ENCODE measurements at regions not wholly inside any gene's neighbourhood (a gene's known extent, or its start where the extent isn't known, plus 50 kb on each side); places are given as distances from the start of the nearest gene placed in this dataset.

GRCh38 chr3:188037965-188038581, 115.9 kb upstream of the LPP start:
- DNase-seq (ENCODE audit: low read depth in 3 of 3), result no peak

- DNase-seq (ENCODE audit: low read depth in 3 of 3), result no peak
Observed at GRCh38 chr3:188041193-188041592, 112.8 kb upstream of the LPP start.

GRCh38 chr3:188041895-188042294, 112.1 kb upstream of the LPP start:
- DNase-seq (ENCODE audit: low read depth in 3 of 3), result no peak

- no peak for DNase-seq (ENCODE audit: low read depth in 3 of 3)
Observed at GRCh38 chr3:188042466-188042865, 111.5 kb upstream of the LPP start.

GRCh38 chr3:188043891-188044290, 110.1 kb upstream of the LPP start:
- DNase-seq (ENCODE audit: low read depth in 3 of 3), result no peak

GRCh38 chr3:188046561-188047211, 107.3 kb upstream of the LPP start:
- DNase-seq (ENCODE audit: low read depth in 3 of 3), result no peak

GRCh38 chr3:188047536-188047935, 106.4 kb upstream of the LPP start:
- DNase-seq (ENCODE audit: low read depth in 3 of 3), result no peak

- DNase-seq (ENCODE audit: low read depth in 3 of 3), result peak in 1 of 3 experiments; percentile 13
Observed at GRCh38 chr3:188049606-188050530, 104.1 kb upstream of the LPP start.

- no peak for DNase-seq (ENCODE audit: low read depth in 3 of 3)
Observed at GRCh38 chr3:188051801-188052168, 102.2 kb upstream of the LPP start.

GRCh38 chr3:188052169-188053035, 101.6 kb upstream of the LPP start:
- no peak for DNase-seq (ENCODE audit: low read depth in 3 of 3)

- no peak for DNase-seq (ENCODE audit: low read depth in 3 of 3)
Observed at GRCh38 chr3:188053036-188053340, 101.0 kb upstream of the LPP start.

- DNase-seq (ENCODE audit: low read depth in 3 of 3), result no peak
Observed at GRCh38 chr3:188053710-188054380, 100.1 kb upstream of the LPP start.

- DNase-seq (ENCODE audit: low read depth in 3 of 3), result no peak
Observed at GRCh38 chr3:188054541-188054940, 99.4 kb upstream of the LPP start.

GRCh38 chr3:188055388-188055787, 98.6 kb upstream of the LPP start:
- DNase-seq (ENCODE audit: low read depth in 3 of 3), result no peak

GRCh38 chr3:188057124-188057523, 96.8 kb upstream of the LPP start:
- DNase-seq (ENCODE audit: low read depth in 3 of 3), result no peak

- no peak for DNase-seq (ENCODE audit: low read depth in 3 of 3)
Observed at GRCh38 chr3:188058569-188059184, 95.3 kb upstream of the LPP start.

GRCh38 chr3:188059351-188059750, 94.6 kb upstream of the LPP start:
- no peak for DNase-seq (ENCODE audit: low read depth in 3 of 3)

GRCh38 chr3:188060264-188060835, 93.6 kb upstream of the LPP start:
- DNase-seq (ENCODE audit: low read depth in 3 of 3), result no peak

- peak; percentile 18 to 42 (median 41) for DNase-seq (ENCODE audit: low read depth in 3 of 3)
Observed at GRCh38 chr3:188060840-188061544, 93.0 kb upstream of the LPP start.

- no peak for DNase-seq (ENCODE audit: low read depth in 3 of 3)
Observed at GRCh38 chr3:188062216-188062615, 91.7 kb upstream of the LPP start.

All from stimulated activated CD4-positive, alpha-beta T cell treated with anti-CD3 and anti-CD28 coated beads, TNF-alpha, amount 100 ng/mL, for 4 hours (primary cell).